ENCODE measurements at regions not wholly inside any gene's neighbourhood (a gene's known extent, or its start where the extent isn't known, plus 50 kb on each side); places are given as distances from the start of the nearest gene placed in this dataset.

- DNase-seq, result no peak
- H3K4me1 ChIP-seq (replicated peaks in 1 of 2), result no peaks in the 10 kb centered on the region
- H3K27ac ChIP-seq, result no peak overlapping the region
- no peaks in the 10 kb centered on the region for H3K36me3 ChIP-seq (replicated peaks in 1 of 2)
- H3K27me3 ChIP-seq, result no peaks in the 10 kb centered on the region
- intact Hi-C loops (cut with DNase I), result no loop called here
- no peaks in the 10 kb centered on the region for H3K9me3 ChIP-seq (replicated peaks in 1 of 3)
- H3K4me3 ChIP-seq, result no peak overlapping the region
- 0 to 39% (median 4%) methylated on average over 1 of the region's 1 CpG for WGBS, 4 donors
- no peak for TF ChIP-seq CTCF (IDR thresholded peaks at IDR 0.05)
- no peak for TF ChIP-seq POLR2A (IDR thresholded peaks at IDR 0.05)
Measured at GRCh38 chr2:188145885-188146284, 145.8 kb upstream of the GULP1 start.

GRCh38 chr2:188146888-188147287 is 144.8 kb upstream of the GULP1 start:
- no peaks in the 10 kb centered on the region for H3K4me1 ChIP-seq (replicated peaks in 1 of 2)
- no peak for TF ChIP-seq CTCF (IDR thresholded peaks at IDR 0.05)
- TF ChIP-seq POLR2A (IDR thresholded peaks at IDR 0.05), result no peak
- no peak for DNase-seq
- H3K27me3 ChIP-seq, result no peaks in the 10 kb centered on the region
- intact Hi-C loops (cut with DNase I), result no loop called here
- H3K27ac ChIP-seq, result no peak overlapping the region
- no peaks in the 10 kb centered on the region for H3K9me3 ChIP-seq (replicated peaks in 1 of 3)
- no peak overlapping the region for H3K4me3 ChIP-seq
- no peaks in the 10 kb centered on the region for H3K36me3 ChIP-seq (replicated peaks in 1 of 2)
- WGBS, 4 donors, result 15 to 27% (median 24%) methylated on average over 1 of the region's 1 CpG

GRCh38 chr2:188151670-188152069 is 140.0 kb upstream of the GULP1 start:
- no peaks in the 10 kb centered on the region for H3K9me3 ChIP-seq (replicated peaks in 1 of 3)
- 50 to 65% (median 57%) methylated on average over 1 of the region's 1 CpG for WGBS, 4 donors
- TF ChIP-seq POLR2A (IDR thresholded peaks at IDR 0.05), result no peak
- no peak for TF ChIP-seq CTCF (IDR thresholded peaks at IDR 0.05)
- no peak overlapping the region for H3K27ac ChIP-seq
- intact Hi-C loops (cut with DNase I), result no loop called here
- H3K36me3 ChIP-seq (replicated peaks in 1 of 2), result no peaks in the 10 kb centered on the region
- H3K27me3 ChIP-seq, result no peaks in the 10 kb centered on the region
- no peak for DNase-seq
- H3K4me1 ChIP-seq (replicated peaks in 1 of 2), result no peaks in the 10 kb centered on the region
- no peak overlapping the region for H3K4me3 ChIP-seq

GRCh38 chr2:188158337-188159100 is 133.2 kb upstream of the GULP1 start:
- no peak overlapping the region for H3K27ac ChIP-seq
- no peak overlapping the region for H3K4me3 ChIP-seq
- intact Hi-C loops (cut with DNase I), result no loop called here
- no peak for DNase-seq
- no peaks in the 10 kb centered on the region for H3K4me1 ChIP-seq (replicated peaks in 1 of 2)
- no peaks in the 10 kb centered on the region for H3K9me3 ChIP-seq (replicated peaks in 1 of 3)
- no peaks in the 10 kb centered on the region for H3K27me3 ChIP-seq
- no peak for TF ChIP-seq POLR2A (IDR thresholded peaks at IDR 0.05)
- no peak for TF ChIP-seq CTCF (IDR thresholded peaks at IDR 0.05)
- no peaks in the 10 kb centered on the region for H3K36me3 ChIP-seq (replicated peaks in 1 of 2)
- WGBS, 4 donors, result 74 to 81% (median 79%) methylated on average over 9 of the region's 9 CpGs

All from adrenal gland (tissue), 9 donors.